Lower lobe of right lung (tissue), 2 donors: ENCODE measurements at regions not wholly inside any gene's neighbourhood (a gene's known extent, or its start where the extent isn't known, plus 50 kb on each side); places are given as distances from the start of the nearest gene placed in this dataset.

Source experiments
- ATAC-seq, 2 donors: fragments of 200-7000 bp; cut with Tn5 transposase; one replicate each; pipeline ENCODE4 v1.9.1; 2020 to 2022; ENCODE audit warnings: mild to moderate bottlenecking in 2 of 2, moderate library complexity in 2 of 2
- DNase-seq: peaks from one replicate; pipeline ENCODE4 v3.0.0-alpha.2; 2020
- H3K27ac ChIP-seq: fragments of 200-600 bp; one replicate; pipeline ENCODE4 v1.8.0; 2022
- H3K27me3 ChIP-seq: fragments of 200-600 bp; one replicate; pipeline ENCODE4 v1.8.0; 2022; ENCODE audit warnings: low read depth
- H3K36me3 ChIP-seq: fragments of 200-600 bp; one replicate; pipeline ENCODE4 v1.8.0; 2022; ENCODE audit warnings: mild to moderate bottlenecking
- H3K4me1 ChIP-seq: fragments of 200-600 bp; one replicate; pipeline ENCODE4 v1.8.0; 2022
- H3K4me3 ChIP-seq: fragments of 200-600 bp; one replicate; pipeline ENCODE4 v1.8.0; 2022; ENCODE audit warnings: mild to moderate bottlenecking
- H3K9me3 ChIP-seq: fragments of 200-600 bp; one replicate; pipeline ENCODE4 v1.8.0; 2022
- intact Hi-C: fragments of 100-400 bp; cut with DNase I; formaldehyde crosslinking; loops from one replicate; pipeline ENCODE4 v1.11.0; 2022
- TF ChIP-seq, protein P1 (sequence below): fragments of 200-600 bp; IDR thresholded peaks from one replicate; pipeline ENCODE4 v1.8.0; 2022; ENCODE audit warnings: antibody characterized with exemption, mild to moderate bottlenecking
- donor health status: DM: no; HTN: yes; CAD: no; lungs with severe emphysema.

DNA sequence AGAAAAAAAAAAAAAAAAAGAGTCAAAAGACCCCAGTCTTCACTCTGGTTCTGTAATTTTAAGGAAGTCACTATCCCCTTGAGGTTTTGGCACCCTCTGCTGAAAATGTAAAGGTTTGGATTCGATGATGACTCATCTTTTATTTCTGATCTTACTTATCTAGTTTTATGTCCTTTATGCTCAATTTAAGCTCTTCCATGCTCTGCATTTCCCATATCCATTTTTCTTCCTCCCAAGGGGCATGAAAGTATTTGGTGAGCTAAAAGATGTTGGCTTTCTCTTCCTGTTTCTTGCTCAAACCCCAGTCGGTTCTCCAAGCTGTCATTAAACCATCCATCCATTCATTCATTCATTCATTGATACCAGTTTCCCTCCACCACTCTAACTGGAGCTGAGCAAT, 61.0 kb upstream of the CDON start:
- Histone ChIP-seq H3K9me3 (no peaks in the 10 kb centered on the region), H3K4me3 (no peak overlapping the region), H3K4me1 (no peaks in the 10 kb centered on the region), H3K27ac (no peak overlapping the region), H3K36me3 (no peaks in the 10 kb centered on the region), H3K27me3 (no peaks in the 10 kb centered on the region)
- no peak for DNase-seq
- intact Hi-C loops, result no loop called here
- no peak for ATAC-seq
- TF ChIP-seq, protein P1, sequence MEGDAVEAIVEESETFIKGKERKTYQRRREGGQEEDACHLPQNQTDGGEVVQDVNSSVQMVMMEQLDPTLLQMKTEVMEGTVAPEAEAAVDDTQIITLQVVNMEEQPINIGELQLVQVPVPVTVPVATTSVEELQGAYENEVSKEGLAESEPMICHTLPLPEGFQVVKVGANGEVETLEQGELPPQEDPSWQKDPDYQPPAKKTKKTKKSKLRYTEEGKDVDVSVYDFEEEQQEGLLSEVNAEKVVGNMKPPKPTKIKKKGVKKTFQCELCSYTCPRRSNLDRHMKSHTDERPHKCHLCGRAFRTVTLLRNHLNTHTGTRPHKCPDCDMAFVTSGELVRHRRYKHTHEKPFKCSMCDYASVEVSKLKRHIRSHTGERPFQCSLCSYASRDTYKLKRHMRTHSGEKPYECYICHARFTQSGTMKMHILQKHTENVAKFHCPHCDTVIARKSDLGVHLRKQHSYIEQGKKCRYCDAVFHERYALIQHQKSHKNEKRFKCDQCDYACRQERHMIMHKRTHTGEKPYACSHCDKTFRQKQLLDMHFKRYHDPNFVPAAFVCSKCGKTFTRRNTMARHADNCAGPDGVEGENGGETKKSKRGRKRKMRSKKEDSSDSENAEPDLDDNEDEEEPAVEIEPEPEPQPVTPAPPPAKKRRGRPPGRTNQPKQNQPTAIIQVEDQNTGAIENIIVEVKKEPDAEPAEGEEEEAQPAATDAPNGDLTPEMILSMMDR, result no peak

DNA sequence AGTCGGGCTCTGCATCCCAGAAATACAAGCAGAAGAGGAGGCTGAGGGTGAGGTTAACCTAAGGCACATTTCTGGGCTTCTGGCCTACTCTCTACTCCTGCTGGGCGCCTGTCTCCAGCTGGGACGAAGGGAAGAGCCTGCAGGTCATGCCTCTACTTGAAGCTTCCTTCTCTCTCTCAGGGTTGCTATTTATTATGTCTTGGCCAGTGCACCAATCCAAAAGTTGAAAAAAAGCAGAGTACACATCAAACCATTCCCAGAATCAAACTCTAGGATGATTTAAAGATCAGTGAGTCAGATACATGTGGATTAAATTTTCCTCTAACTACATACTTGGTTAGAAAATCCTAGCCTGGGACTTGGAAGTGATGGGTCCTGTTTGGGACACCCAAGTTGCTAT, 60.2 kb upstream of the CDON start:
- ATAC-seq (no peak), DNase-seq (no peak)
- Histone ChIP-seq H3K36me3 (no peaks in the 10 kb centered on the region), H3K4me1 (no peaks in the 10 kb centered on the region), H3K9me3 (no peaks in the 10 kb centered on the region), H3K27me3 (no peaks in the 10 kb centered on the region), H3K4me3 (no peak overlapping the region), H3K27ac (no peak overlapping the region)
- TF ChIP-seq, protein P1, result no peak
- intact Hi-C loops, result no loop called here

DNA sequence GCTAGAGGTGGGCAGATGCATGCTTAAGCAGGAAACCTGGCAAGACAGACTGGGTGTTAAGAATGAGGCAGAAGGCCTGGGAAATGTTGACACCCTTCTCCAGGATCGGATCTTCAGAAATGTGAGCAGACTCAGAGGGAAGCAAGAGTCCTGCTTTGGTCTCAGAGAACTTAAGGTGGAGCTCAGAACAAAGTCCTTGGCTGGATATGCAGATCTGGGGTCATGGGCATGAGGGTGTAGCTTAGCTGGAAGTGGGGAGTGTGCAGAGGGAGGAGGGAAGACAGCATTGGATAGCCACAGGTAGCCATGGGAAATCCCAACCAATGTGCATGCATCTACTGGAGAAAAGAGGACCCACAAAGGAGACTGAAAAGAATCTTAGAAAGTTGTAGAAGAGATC, 58.6 kb upstream of the CDON start:
- intact Hi-C loops, result no loop called here
- H3K36me3 ChIP-seq, result no peaks in the 10 kb centered on the region
- no peak overlapping the region for H3K27ac ChIP-seq
- H3K4me3 ChIP-seq, result no peak overlapping the region
- H3K9me3 ChIP-seq, result no peaks in the 10 kb centered on the region
- ATAC-seq (no peak), DNase-seq (no peak)
- TF ChIP-seq, protein P1, result no peak
- no peaks in the 10 kb centered on the region for H3K27me3 ChIP-seq
- H3K4me1 ChIP-seq, result peaks cover 4% of the 10 kb centered on the region

DNA sequence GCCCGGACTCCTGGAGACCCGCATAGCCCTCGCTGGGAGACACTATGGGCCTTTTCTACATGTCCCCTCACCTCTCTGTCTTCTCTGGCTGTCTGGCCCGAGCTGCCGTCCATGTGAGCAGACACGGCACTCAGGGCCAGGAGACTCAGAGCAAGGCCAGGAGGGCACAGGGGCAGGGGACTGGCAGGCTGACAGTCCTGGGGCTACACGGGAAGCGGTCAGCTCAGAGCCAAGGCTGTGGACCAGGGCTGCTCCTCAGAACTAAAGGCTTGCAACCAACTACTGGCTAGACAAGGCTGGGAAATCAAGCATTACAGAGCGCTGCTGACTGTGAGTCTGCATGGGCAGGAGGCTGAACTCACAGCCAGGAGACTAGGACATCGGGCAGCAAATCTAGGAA, 56.1 kb upstream of the CDON start:
- H3K36me3 ChIP-seq, result no peaks in the 10 kb centered on the region
- H3K9me3 ChIP-seq, result no peaks in the 10 kb centered on the region
- TF ChIP-seq, protein P1, result no peak
- no peak overlapping the region for H3K27ac ChIP-seq
- H3K4me1 ChIP-seq, result peaks cover 28% of the 10 kb centered on the region
- no peak for ATAC-seq
- H3K27me3 ChIP-seq, result no peaks in the 10 kb centered on the region
- intact Hi-C loops, result no loop called here
- H3K4me3 ChIP-seq, result no peak overlapping the region
- DNase-seq, result no peak

DNA sequence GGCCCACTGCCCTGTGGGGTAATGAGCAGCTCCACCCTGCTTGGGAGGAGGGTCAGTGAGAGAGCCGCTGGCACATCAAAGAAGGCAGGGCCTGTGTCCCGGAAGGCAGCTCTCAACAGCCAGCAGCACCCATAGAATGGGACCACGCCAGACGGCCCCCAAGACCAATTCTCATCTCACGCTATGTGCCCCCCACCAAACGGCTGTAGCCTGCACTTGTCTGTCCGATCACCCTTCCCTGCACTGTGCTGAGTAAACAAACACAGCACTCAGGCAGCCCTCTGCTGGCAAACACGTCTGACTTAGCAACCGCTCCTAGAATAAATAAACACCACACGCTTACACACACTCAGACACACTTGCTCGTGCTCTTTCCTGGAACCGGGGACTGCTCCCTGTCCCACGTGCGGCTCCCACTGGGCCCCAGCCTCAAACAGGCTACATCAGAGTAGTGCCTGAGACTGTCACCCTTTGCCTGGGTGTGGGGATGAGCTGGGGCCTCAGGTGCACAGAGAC, 53.2 kb upstream of the CDON start:
- H3K4me1 ChIP-seq, result peaks cover 39% of the 10 kb centered on the region
- H3K4me3 ChIP-seq, result no peak overlapping the region
- H3K27ac ChIP-seq, result peak overlapping the region; percentile 86
- H3K36me3 ChIP-seq, result no peaks in the 10 kb centered on the region
- no peaks in the 10 kb centered on the region for H3K9me3 ChIP-seq
- DNase-seq (peak; percentile 85), ATAC-seq (peak; percentile 91 to 92)
- intact Hi-C loops, result no loop called here
- H3K27me3 ChIP-seq, result no peaks in the 10 kb centered on the region
- TF ChIP-seq, protein P1, result peak; percentile 11

DNA sequence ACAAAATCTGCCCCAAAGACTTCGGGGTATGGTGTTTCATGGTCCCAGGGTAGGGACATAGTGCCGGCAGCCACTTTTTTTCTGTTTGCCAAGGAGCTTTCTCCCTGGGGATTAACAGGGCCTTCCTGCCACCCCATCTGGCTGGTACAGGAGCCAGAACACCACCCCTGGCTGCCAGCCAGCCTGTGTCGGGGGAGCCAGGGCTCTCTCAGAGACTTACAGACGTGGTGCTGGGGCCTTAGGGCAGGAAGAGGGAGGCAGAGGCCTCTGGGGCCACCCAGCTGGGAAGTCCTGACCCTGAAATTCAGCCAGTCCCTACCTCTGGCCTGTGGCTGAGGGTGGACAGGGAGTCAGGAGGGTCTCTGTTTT, 52.4 kb upstream of the CDON start:
- intact Hi-C loops, result no loop called here
- DNase-seq, result peak; percentile 78

More for the DNA sequence above, 52.4 kb upstream of the CDON start:
- Histone ChIP-seq H3K4me3 (no peak overlapping the region), H3K27me3 (no peaks in the 10 kb centered on the region), H3K4me1 (peaks cover 39% of the 10 kb centered on the region), H3K36me3 (no peaks in the 10 kb centered on the region), H3K27ac (peak overlapping the region; percentile 86), H3K9me3 (no peaks in the 10 kb centered on the region)
- TF ChIP-seq, protein P1, result no peak
- peak; percentile 40 to 62 for ATAC-seq
